HCT116 (cell line): ENCODE measurements at regions not wholly inside any gene's neighbourhood (a gene's known extent, or its start where the extent isn't known, plus 50 kb on each side); places are given as distances from the start of the nearest gene placed in this dataset.

Experiments
- CTCF ChIP-seq, 3 experiments: fragments of 200-600 bp in 1 of 3; sonication (generic) in 1 of 3; IDR thresholded peaks in 2 of 3; conservative IDR thresholded peaks in 1 of 3; 2 replicates each; pipeline ENCODE4 v1.5.1; 2012 to 2017; ENCODE audit warnings: low read depth in 2 of 3, low read length in 2 of 3, antibody characterized with exemption in 1 of 3, borderline replicate concordance in 1 of 3, control low read depth in 1 of 3, mild to moderate bottlenecking in 1 of 3, mixed read lengths in 1 of 3, mixed run types in 1 of 3, moderate library complexity in 1 of 3; ENCODE audit not compliant: insufficient read depth in 1 of 3
- EZH2 ChIP-seq: fragments of 200-600 bp; sonication (generic); IDR thresholded peaks from 2 replicates; pipeline ENCODE4 v1.6.1; 2017; ENCODE audit warnings: antibody characterized with exemption, mixed run types
- JUND ChIP-seq: IDR thresholded peaks from 2 replicates; pipeline ENCODE4 v1.6.1; 2012
- MAX ChIP-seq: IDR thresholded peaks from 2 replicates; pipeline ENCODE4 v1.6.1; 2012
- POLR2AphosphoS5 ChIP-seq: IDR thresholded peaks from 2 replicates; pipeline ENCODE4 v1.6.1; 2011; ENCODE audit warnings: mild to moderate bottlenecking, low read depth, low read length, moderate library complexity
- SP1 ChIP-seq: IDR thresholded peaks from 2 replicates; pipeline ENCODE4 v1.6.1; 2012; ENCODE audit warnings: low read depth

GRCh38 chr5:144003636-144004035 is 166.8 kb downstream of the YIPF5 start:
- no peak for TF ChIP-seq CTCF (IDR thresholded peaks at IDR 0.05 in 2 of 3, conservative IDR thresholded peaks at IDR 0.05 in 1 of 3; ENCODE audit: borderline replicate concordance in 1 of 3, insufficient read depth in 1 of 3, low read depth in 2 of 3, low read length in 2 of 3)
- no peak for TF ChIP-seq MAX
- TF ChIP-seq JUND, result no peak
- no peak for TF ChIP-seq EZH2
- TF ChIP-seq SP1, result no peak
- no peak for TF ChIP-seq POLR2AphosphoS5
